IMR-90 (cell line): ENCODE measurements at regions not wholly inside any gene's neighbourhood (a gene's known extent, or its start where the extent isn't known, plus 50 kb on each side); places are given as distances from the start of the nearest gene placed in this dataset.

ENCODE experiments used
- ATAC-seq: fragments of 200-7000 bp; cut with Tn5 transposase; 2 replicates; pipeline ENCODE4 v1.9.1; 2020; ENCODE audit warnings: low read depth, mild to moderate bottlenecking, moderate library complexity
- BruUV-seq: library from RNA; stranded (reverse); fragments of 400-500 nt; replicated peaks from 2 replicates; lab custom pipeline; 2021; lab: Mats Ljungman, UMichigan
- CTCF ChIA-PET: fragments of 300-600 bp; formaldehyde crosslinking; extraction: SDS; loops from one replicate; lab custom pipeline; 2021; ENCODE audit warnings: antibody characterized with exemption; lab: Yijun Ruan, JAX
- POLR2A ChIA-PET: fragments of 300-600 bp; sonication (Branson Sonifier 250); formaldehyde crosslinking; loops from one replicate; lab custom pipeline; 2022; ENCODE audit warnings: antibody characterized with exemption; ENCODE audit not compliant: unreplicated experiment; lab: Charles Lee
- DNase-seq: peaks from one replicate; pipeline ENCODE4 v3.0.0; 2013
- H2AFZ ChIP-seq: replicated peaks from 2 replicates; pipeline ENCODE3; 2013; ENCODE audit warnings: low read length, mild to moderate bottlenecking; ENCODE audit not compliant: poor library complexity
- H2AK5ac ChIP-seq: 2 replicates; pipeline ENCODE4 v1.6.1; 2013; ENCODE audit warnings: low read depth, low read length, inconsistent platforms
- H2AK9ac ChIP-seq: replicated peaks from 2 replicates; pipeline ENCODE3; 2013; ENCODE audit warnings: mild to moderate bottlenecking, low read depth, low read length, moderate library complexity; ENCODE audit not compliant: poor library complexity
- H2BK120ac ChIP-seq: 2 replicates; pipeline ENCODE4 v1.6.1; 2013; ENCODE audit warnings: low read depth, low read length, inconsistent platforms
- H2BK15ac ChIP-seq: 3 replicates; pipeline ENCODE4 v1.6.1; 2013; ENCODE audit warnings: low read depth, low read length, inconsistent platforms
- H2BK20ac ChIP-seq: 2 replicates; pipeline ENCODE4 v1.6.1; 2013; ENCODE audit warnings: low read depth, mild to moderate bottlenecking, inconsistent platforms, low read length, moderate library complexity
- H2BK5ac ChIP-seq: 2 replicates; pipeline ENCODE4 v1.6.1; 2013; ENCODE audit warnings: mild to moderate bottlenecking, low read depth, low read length, inconsistent platforms; ENCODE audit not compliant: poor library complexity, severe bottlenecking
- H3K14ac ChIP-seq: replicated peaks from 2 replicates; pipeline ENCODE4 v1.6.1; 2013; ENCODE audit warnings: low read depth, low read length, inconsistent platforms
- H3K18ac ChIP-seq: 2 replicates; pipeline ENCODE4 v1.6.1; 2013; ENCODE audit warnings: low read depth, low read length, control low read depth
- H3K23ac ChIP-seq: 2 replicates; pipeline ENCODE4 v1.6.1; 2013; ENCODE audit warnings: low read depth, low read length, inconsistent platforms
- H3K27ac ChIP-seq: 2 replicates; pipeline ENCODE4 v1.5.1; 2013; ENCODE audit warnings: mild to moderate bottlenecking, control low read depth, low read length; ENCODE audit not compliant: insufficient read depth
- H3K27me3 ChIP-seq: 2 replicates; pipeline ENCODE4 v1.6.1; 2013; ENCODE audit warnings: low read length; ENCODE audit not compliant: control insufficient read depth, insufficient read depth
- H3K36me3 ChIP-seq: 2 replicates; pipeline ENCODE4 v1.6.1; 2013; ENCODE audit warnings: low read length, mixed read lengths; ENCODE audit not compliant: control insufficient read depth, insufficient read depth
- H3K4ac ChIP-seq: 2 replicates; pipeline ENCODE4 v1.6.1; 2013; ENCODE audit warnings: low read depth, low read length, inconsistent platforms
- H3K4me1 ChIP-seq: 2 replicates; pipeline ENCODE4 v1.6.1; 2013; ENCODE audit warnings: low read length, mixed read lengths; ENCODE audit not compliant: control insufficient read depth, insufficient read depth
- H3K4me2 ChIP-seq: 2 replicates; pipeline ENCODE4 v1.6.1; 2013; ENCODE audit warnings: low read depth, mild to moderate bottlenecking, control low read depth, low read length, moderate library complexity
- H3K4me3 ChIP-seq: 2 replicates; pipeline ENCODE4 v1.5.1; 2013; ENCODE audit warnings: low read depth, mild to moderate bottlenecking, control low read depth, low read length, moderate library complexity; ENCODE audit not compliant: insufficient read depth
- H3K56ac ChIP-seq: 2 replicates; pipeline ENCODE4 v1.6.1; 2013; ENCODE audit warnings: low read length, inconsistent platforms; ENCODE audit not compliant: insufficient read depth; ENCODE audit errors: extremely low read depth
- H3K79me1 ChIP-seq, 2 experiments: 2 replicates each; pipeline ENCODE4 v1.6.1; 2013; ENCODE audit warnings: low read length in 2 of 2, inconsistent platforms in 1 of 2, low read depth in 1 of 2
- H3K9ac ChIP-seq: 2 replicates; pipeline ENCODE4 v1.6.1; 2013; ENCODE audit warnings: low read depth, low read length, control low read depth
- H3K9me1 ChIP-seq: 2 replicates; pipeline ENCODE4 v1.6.1; 2013; ENCODE audit warnings: low read length, inconsistent platforms; ENCODE audit not compliant: insufficient read depth
- H3K9me3 ChIP-seq: 2 replicates; pipeline ENCODE4 v1.6.1; 2013; ENCODE audit warnings: low read length; ENCODE audit not compliant: control insufficient read depth, insufficient read depth
- H4K20me1 ChIP-seq: 2 replicates; pipeline ENCODE4 v1.6.1; 2013; ENCODE audit warnings: low read length, inconsistent platforms; ENCODE audit not compliant: insufficient read depth
- H4K5ac ChIP-seq: 2 replicates; pipeline ENCODE4 v1.6.1; 2013; ENCODE audit warnings: mild to moderate bottlenecking, low read depth, low read length, control low read depth
- H4K8ac ChIP-seq, 2 experiments: 2 replicates each; pipeline ENCODE4 v1.6.1; 2013; ENCODE audit warnings: low read depth in 2 of 2, low read length in 2 of 2, control low read depth in 1 of 2, inconsistent platforms in 1 of 2
- H4K91ac ChIP-seq: 2 replicates; pipeline ENCODE4 v1.6.1; 2013; ENCODE audit warnings: low read depth, low read length, inconsistent platforms; ENCODE audit not compliant: insufficient read depth
- BHLHE40 ChIP-seq: fragments of 150-350 bp; IDR thresholded peaks from 2 replicates; pipeline ENCODE4 v1.6.1; 2016; ENCODE audit warnings: mild to moderate bottlenecking, low read depth, low read length
- CEBPB ChIP-seq: IDR thresholded peaks from 2 replicates; pipeline ENCODE4 v1.6.1; 2012; ENCODE audit warnings: low read depth, low read length, improper control_type of control experiment
- CHD1 ChIP-seq: IDR thresholded peaks from 2 replicates; pipeline ENCODE4 v1.6.1; 2012; ENCODE audit warnings: low read depth, low read length, improper control_type of control experiment
- ELK1 ChIP-seq: fragments of 150-350 bp; IDR thresholded peaks from 2 replicates; pipeline ENCODE4 v1.6.1; 2016; ENCODE audit warnings: low read depth, mild to moderate bottlenecking, low read length, moderate library complexity, borderline replicate concordance
- FOS ChIP-seq: fragments of 150-350 bp; IDR thresholded peaks from 2 replicates; pipeline ENCODE4 v1.6.1; 2016; ENCODE audit warnings: low read depth, low read length
- MAFK ChIP-seq: IDR thresholded peaks from 2 replicates; pipeline ENCODE4 v1.6.1; 2012; ENCODE audit warnings: low read depth, low read length, improper control_type of control experiment
- MAZ ChIP-seq: IDR thresholded peaks from 2 replicates; pipeline ENCODE4 v1.6.1; 2012; ENCODE audit warnings: low read depth, mild to moderate bottlenecking, low read length, improper control_type of control experiment, moderate library complexity, borderline replicate concordance
- MXI1 ChIP-seq: IDR thresholded peaks from 2 replicates; pipeline ENCODE4 v1.6.1; 2012; ENCODE audit warnings: low read depth, mild to moderate bottlenecking, low read length, moderate library complexity, borderline replicate concordance
- NFE2L2 ChIP-seq: fragments of 150-350 bp; IDR thresholded peaks from 2 replicates; pipeline ENCODE4 v1.6.1; 2016; ENCODE audit warnings: low read depth, mild to moderate bottlenecking, low read length
- POLR2A ChIP-seq: IDR thresholded peaks from 2 replicates; pipeline ENCODE4 v1.6.1; 2012; ENCODE audit warnings: mild to moderate bottlenecking, low read depth, low read length
- RAD21 ChIP-seq: IDR thresholded peaks from 2 replicates; pipeline ENCODE4 v1.6.1; 2012; ENCODE audit warnings: low read length, improper control_type of control experiment
- RCOR1 ChIP-seq: IDR thresholded peaks from 2 replicates; pipeline ENCODE4 v1.6.1; 2012; ENCODE audit warnings: mild to moderate bottlenecking, low read length, improper control_type of control experiment; ENCODE audit not compliant: insufficient replicate concordance
- RFX5 ChIP-seq: IDR thresholded peaks from 2 replicates; pipeline ENCODE4 v1.8.0; 2012; ENCODE audit warnings: low read depth, mild to moderate bottlenecking, low read length, moderate library complexity
- SMC3 ChIP-seq: fragments of 150-350 bp; IDR thresholded peaks from 2 replicates; pipeline ENCODE4 v1.6.1; 2016; ENCODE audit warnings: low read depth, mild to moderate bottlenecking, antibody characterized with exemption, low read length, moderate library complexity
- WGBS, 2 experiments: methylation state at CpG; one replicate each; pipeline versions ENCODE4 v1.1.5 to v1.1.7; 2013; ENCODE audit warnings: missing lambda C conversion rate in 2 of 2; ENCODE audit not compliant: insufficient read length in 1 of 2; ENCODE audit errors: extremely low coverage in 2 of 2; 5-methylcytosine and 5-hydroxymethylcytosine counted together
- dilution Hi-C: fragments of 300-500 bp; cut with HindIII; formaldehyde crosslinking; loops from one replicate; pipeline ENCODE4 v1.14.3; 2018; ENCODE audit warnings: low sequenced_read_pairs; ENCODE audit not compliant: unreplicated experiment
- in situ Hi-C: fragments of 300-500 bp; cut with MboI; formaldehyde crosslinking; loops from 3 replicates; pipeline ENCODE4 v1.14.3; 2019; ENCODE audit warnings: low sequenced_read_pairs, inconsistent platforms, mixed read lengths
- intact Hi-C: fragments of 100-400 bp; cut with micrococcal nuclease; formaldehyde crosslinking; loops from 2 replicates; pipeline ENCODE4 v1.10.0; 2022
- TF ChIP-seq, protein P1 (sequence below): fragments of 150-350 bp; IDR thresholded peaks from 2 replicates; pipeline ENCODE4 v1.6.1; 2017; ENCODE audit warnings: mild to moderate bottlenecking, antibody characterized with exemption, low read length, low read depth
- TF ChIP-seq, protein P2 (sequence below): conservative IDR thresholded peaks from 2 replicates; pipeline ENCODE4 v1.5.1; 2012; ENCODE audit warnings: mild to moderate bottlenecking, low read depth, low read length, improper control_type of control experiment

DNA sequence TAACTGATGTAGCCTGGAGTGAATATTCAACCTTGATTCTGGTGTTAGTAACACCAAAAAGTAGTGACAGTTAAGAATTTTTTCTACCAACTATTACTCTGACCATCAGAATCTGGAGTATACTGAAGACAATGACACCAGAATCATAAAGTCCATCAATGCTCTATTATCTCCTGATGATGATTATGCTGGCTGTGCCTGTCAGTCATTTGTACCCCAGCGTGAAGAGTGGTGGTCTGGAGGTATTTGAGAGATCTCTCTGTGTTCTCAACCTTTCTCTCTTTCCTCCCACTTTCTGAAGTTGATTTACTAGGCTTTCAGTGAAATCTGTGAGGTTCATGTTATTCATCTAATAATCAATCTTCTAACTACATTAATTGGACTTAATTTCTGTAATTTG lies 615.4 kb downstream of the SLC16A7 start:
- no peak overlapping the region for H3K23ac ChIP-seq
- no peak overlapping the region for H4K91ac ChIP-seq
- H3K4ac ChIP-seq, result no peak overlapping the region
- no peaks in the 10 kb centered on the region for H3K4me1 ChIP-seq
- no peak overlapping the region for H3K27ac ChIP-seq
- H4K8ac ChIP-seq, result no peak overlapping the region
- H3K4me2 ChIP-seq, result no peak overlapping the region
- H3K9me1 ChIP-seq, result no peaks in the 10 kb centered on the region
- no CpG with 5 or more reads among the region's 1 CpG for WGBS, 2 experiments
- H3K36me3 ChIP-seq, result no peaks in the 10 kb centered on the region
- H3K27me3 ChIP-seq, result no peaks in the 10 kb centered on the region
- H2BK120ac ChIP-seq, result no peak overlapping the region
- no peak overlapping the region for H2BK20ac ChIP-seq
- no peak overlapping the region for H2BK5ac ChIP-seq
- POLR2A ChIA-PET, result no interaction called here
- H4K20me1 ChIP-seq, result no peaks in the 10 kb centered on the region
- H4K5ac ChIP-seq, result no peak overlapping the region
- no peak overlapping the region for H3K4me3 ChIP-seq
- in situ Hi-C loops (no loop called here), intact Hi-C loops (no loop called here), dilution Hi-C loops (no loop called here)
- H2AK9ac ChIP-seq, result no peak overlapping the region
- no peak overlapping the region for H2AFZ ChIP-seq
- CTCF ChIA-PET, result no interaction called here
- no peak for TF ChIP-seq SMC3
- TF ChIP-seq FOS, result no peak
- TF ChIP-seq MAFK, result no peak
- TF ChIP-seq ELK1, result no peak
- no peak for TF ChIP-seq NFE2L2
- TF ChIP-seq RAD21, result no peak
- no peak for TF ChIP-seq RFX5
- TF ChIP-seq, protein P1, sequence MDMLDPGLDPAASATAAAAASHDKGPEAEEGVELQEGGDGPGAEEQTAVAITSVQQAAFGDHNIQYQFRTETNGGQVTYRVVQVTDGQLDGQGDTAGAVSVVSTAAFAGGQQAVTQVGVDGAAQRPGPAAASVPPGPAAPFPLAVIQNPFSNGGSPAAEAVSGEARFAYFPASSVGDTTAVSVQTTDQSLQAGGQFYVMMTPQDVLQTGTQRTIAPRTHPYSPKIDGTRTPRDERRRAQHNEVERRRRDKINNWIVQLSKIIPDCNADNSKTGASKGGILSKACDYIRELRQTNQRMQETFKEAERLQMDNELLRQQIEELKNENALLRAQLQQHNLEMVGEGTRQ, result no peak
- no peak for TF ChIP-seq RCOR1
- TF ChIP-seq, protein P2, sequence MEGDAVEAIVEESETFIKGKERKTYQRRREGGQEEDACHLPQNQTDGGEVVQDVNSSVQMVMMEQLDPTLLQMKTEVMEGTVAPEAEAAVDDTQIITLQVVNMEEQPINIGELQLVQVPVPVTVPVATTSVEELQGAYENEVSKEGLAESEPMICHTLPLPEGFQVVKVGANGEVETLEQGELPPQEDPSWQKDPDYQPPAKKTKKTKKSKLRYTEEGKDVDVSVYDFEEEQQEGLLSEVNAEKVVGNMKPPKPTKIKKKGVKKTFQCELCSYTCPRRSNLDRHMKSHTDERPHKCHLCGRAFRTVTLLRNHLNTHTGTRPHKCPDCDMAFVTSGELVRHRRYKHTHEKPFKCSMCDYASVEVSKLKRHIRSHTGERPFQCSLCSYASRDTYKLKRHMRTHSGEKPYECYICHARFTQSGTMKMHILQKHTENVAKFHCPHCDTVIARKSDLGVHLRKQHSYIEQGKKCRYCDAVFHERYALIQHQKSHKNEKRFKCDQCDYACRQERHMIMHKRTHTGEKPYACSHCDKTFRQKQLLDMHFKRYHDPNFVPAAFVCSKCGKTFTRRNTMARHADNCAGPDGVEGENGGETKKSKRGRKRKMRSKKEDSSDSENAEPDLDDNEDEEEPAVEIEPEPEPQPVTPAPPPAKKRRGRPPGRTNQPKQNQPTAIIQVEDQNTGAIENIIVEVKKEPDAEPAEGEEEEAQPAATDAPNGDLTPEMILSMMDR, result no peak
- no peak for TF ChIP-seq BHLHE40
- TF ChIP-seq MAZ, result no peak
- no peak for TF ChIP-seq CEBPB
- TF ChIP-seq CHD1, result no peak
- TF ChIP-seq MXI1, result no peak
- no peak for TF ChIP-seq POLR2A
- no peak overlapping the region for H3K18ac ChIP-seq
- no peak overlapping the region for H3K14ac ChIP-seq
- DNase-seq (no peak), ATAC-seq (no peak)
- no peaks in the 10 kb centered on the region for H3K79me1 ChIP-seq
- BruUV-seq, result no TSS peak
- no peak overlapping the region for H2AK5ac ChIP-seq
- H3K9ac ChIP-seq, result no peak overlapping the region
- H2BK15ac ChIP-seq, result no peak overlapping the region
- H3K9me3 ChIP-seq, result peaks cover 2% of the 10 kb centered on the region; the same call in 1 of the 2 replicates
- H3K56ac ChIP-seq, result no peak overlapping the region
